Thymus (tissue), 11 donors: ENCODE measurements at regions not wholly inside any gene's neighbourhood (a gene's known extent, or its start where the extent isn't known, plus 50 kb on each side); places are given as distances from the start of the nearest gene placed in this dataset.
"Not testable (repeated sequence)": the region's sequence is repeated elsewhere in the genome, so short reads cannot be mapped to it uniquely, and the experiment has no call there.

ENCODE experiments used
- DNase-seq, 9 donors: peaks; one replicate each; pipeline ENCODE4 v3.0.0-alpha.2; 2013; ENCODE audit warnings: low spot score in 9 of 9, low read depth in 6 of 9, missing footprints in 1 of 9
- H3K27ac ChIP-seq, 2 donors: one replicate each; pipeline ENCODE4 v1.5.1; 2013; ENCODE audit warnings: control low read depth in 1 of 2, low read depth in 1 of 2, low read length in 1 of 2, mild to moderate bottlenecking in 1 of 2, moderate library complexity in 1 of 2
- H3K27me3 ChIP-seq, 2 donors: one replicate each; pipeline ENCODE4 v1.5.1; 2013; ENCODE audit warnings: low read length in 1 of 2; ENCODE audit not compliant: control insufficient read depth in 2 of 2, insufficient read depth in 1 of 2
- H3K36me3 ChIP-seq, 2 donors: one replicate each; pipeline ENCODE4 v1.5.1; 2013; ENCODE audit warnings: low read length in 1 of 2, mild to moderate bottlenecking in 1 of 2, moderate library complexity in 1 of 2; ENCODE audit not compliant: control insufficient read depth in 2 of 2, insufficient read depth in 2 of 2
- H3K4me1 ChIP-seq, 2 donors: one replicate each; pipeline ENCODE4 v1.5.1; 2013; ENCODE audit warnings: low read length in 2 of 2; ENCODE audit not compliant: control insufficient read depth in 2 of 2, insufficient read depth in 2 of 2
- H3K4me3 ChIP-seq, 2 donors: one replicate each; pipeline ENCODE4 v1.5.1; 2013; ENCODE audit warnings: low read length in 2 of 2, control low read depth in 1 of 2, mild to moderate bottlenecking in 1 of 2
- H3K9me3 ChIP-seq, 2 donors: one replicate each; pipeline ENCODE4 v1.5.1; 2013; ENCODE audit warnings: low read length in 1 of 2, mild to moderate bottlenecking in 1 of 2; ENCODE audit not compliant: control insufficient read depth in 2 of 2, insufficient read depth in 1 of 2
- WGBS: extraction: QIAGEN DNeasy Blood & Tissue Kit; methylation state at CpG from one replicate; pipeline ENCODE4 v1.1.7; 2013; 5-methylcytosine and 5-hydroxymethylcytosine counted together
- donor health status: healthy.

DNA sequence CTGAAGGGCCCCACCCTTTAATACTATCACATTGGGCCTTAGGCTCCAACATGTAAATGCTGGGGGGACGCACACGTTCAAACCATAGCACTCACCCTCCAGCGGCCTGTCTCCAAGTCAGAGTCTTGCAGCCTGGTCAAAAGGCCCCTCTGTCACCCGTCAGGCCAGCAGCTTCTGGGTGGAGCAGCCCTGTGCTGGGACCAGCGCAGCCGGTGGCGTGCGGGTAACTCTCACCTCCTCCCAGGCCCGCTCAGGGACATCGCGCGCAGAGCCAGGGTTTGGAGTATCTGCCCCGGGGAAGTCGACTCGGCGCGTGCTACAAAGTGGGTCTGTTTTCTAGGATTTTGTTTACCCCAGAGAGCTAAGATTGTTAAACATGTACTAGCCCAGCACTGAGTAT is 93.0 kb upstream of the COL5A1 start:
- Histone ChIP-seq H3K9me3 (no peaks in the 10 kb centered on the region), H3K27ac (no peak overlapping the region), H3K36me3 (no peaks in the 10 kb centered on the region), H3K4me3 (no peak overlapping the region), H3K27me3 (peaks cover 0 to 22% of the 10 kb centered on the region in 2 donors), H3K4me1 (peaks cover 0 to 2% of the 10 kb centered on the region in 2 donors)
- DNase-seq: no peak
- WGBS: 96% methylated on average over 17 of the region's 17 CpGs

DNA sequence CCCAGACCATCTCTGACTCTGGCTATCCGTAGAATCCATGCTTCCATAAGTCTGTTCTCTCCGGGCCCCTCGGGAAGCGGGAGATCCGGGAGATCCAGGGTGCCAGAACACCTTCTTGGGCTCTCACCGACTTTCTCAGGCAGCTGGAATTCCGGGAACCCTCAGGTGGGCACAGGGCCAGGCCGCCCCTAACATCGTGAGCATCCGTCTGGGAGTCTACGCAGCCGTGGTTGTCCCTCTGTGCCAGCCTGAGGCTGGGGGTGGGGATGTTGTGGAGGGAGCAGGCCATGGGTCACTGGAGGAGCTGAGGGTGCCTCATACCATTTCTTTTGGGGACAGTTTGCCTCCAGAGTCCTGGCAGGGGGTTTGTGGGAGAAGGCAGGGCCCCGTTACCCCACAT is 92.3 kb upstream of the COL5A1 start:
- no peak overlapping the region for H3K27ac ChIP-seq
- no peaks in the 10 kb centered on the region for H3K9me3 ChIP-seq
- no peak overlapping the region for H3K4me3 ChIP-seq
- H3K4me1 ChIP-seq: peaks cover 0 to 2% of the 10 kb centered on the region in 2 donors
- no peak for DNase-seq
- H3K27me3 ChIP-seq: peaks cover 0 to 22% of the 10 kb centered on the region in 2 donors
- no peaks in the 10 kb centered on the region for H3K36me3 ChIP-seq
- WGBS: 89% methylated on average over 13 of the region's 13 CpGs

GRCh38 chr9:134550081-134550480 is 91.5 kb upstream of the COL5A1 start:
- DNase-seq, H3K9me3 ChIP-seq: not testable (repeated sequence)
- H3K27me3 ChIP-seq: peaks cover 0 to 22% of the 10 kb centered on the region in 2 donors

GRCh38 chr9:134550584-134550983 is 91.0 kb upstream of the COL5A1 start:
- WGBS: 94% methylated on average over 10 of the region's 10 CpGs
- peaks cover 0 to 2% of the 10 kb centered on the region in 2 donors for H3K4me1 ChIP-seq
- no peaks in the 10 kb centered on the region for H3K36me3 ChIP-seq
- no peak overlapping the region for H3K4me3 ChIP-seq
- no peak for DNase-seq
- no peaks in the 10 kb centered on the region for H3K9me3 ChIP-seq
- H3K27me3 ChIP-seq: peaks cover 0 to 22% of the 10 kb centered on the region in 2 donors
- H3K27ac ChIP-seq: no peak overlapping the region

More at GRCh38 chr9:134550081-134550480, 91.5 kb upstream of the COL5A1 start:
- H3K36me3 ChIP-seq, H3K4me3 ChIP-seq, H3K27ac ChIP-seq, H3K4me1 ChIP-seq: not testable (repeated sequence)
- WGBS: 96% methylated on average over 6 of the region's 7 CpGs

DNA sequence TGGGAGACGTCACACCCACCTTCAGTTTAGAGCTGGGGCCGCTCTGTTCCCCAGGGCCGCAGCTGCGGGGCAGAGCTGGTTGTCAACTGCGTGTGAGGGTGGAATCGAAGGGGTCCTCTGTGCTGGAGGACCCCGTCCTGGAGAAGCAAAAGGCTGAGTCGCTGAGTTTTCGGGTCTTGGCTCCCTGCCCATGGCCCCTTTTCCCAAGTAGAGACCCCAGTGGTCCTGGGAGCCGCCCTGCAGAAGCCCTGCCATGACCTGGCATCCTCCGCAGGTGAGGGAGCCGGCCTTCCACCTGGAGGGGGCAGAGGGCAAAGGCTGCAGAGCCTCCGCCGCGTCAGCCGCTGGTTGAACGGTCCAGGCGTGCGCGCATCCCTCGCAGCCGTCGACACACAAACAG is 90.4 kb upstream of the COL5A1 start:
- H3K4me1 ChIP-seq: peaks cover 0 to 2% of the 10 kb centered on the region in 2 donors
- no peaks in the 10 kb centered on the region for H3K36me3 ChIP-seq
- no peak for DNase-seq
- H3K9me3 ChIP-seq: no peaks in the 10 kb centered on the region
- H3K4me3 ChIP-seq: no peak overlapping the region
- 96% methylated on average over 23 of the region's 23 CpGs for WGBS
- no peak overlapping the region for H3K27ac ChIP-seq
- H3K27me3 ChIP-seq: peaks cover 0 to 18% of the 10 kb centered on the region in 2 donors

DNA sequence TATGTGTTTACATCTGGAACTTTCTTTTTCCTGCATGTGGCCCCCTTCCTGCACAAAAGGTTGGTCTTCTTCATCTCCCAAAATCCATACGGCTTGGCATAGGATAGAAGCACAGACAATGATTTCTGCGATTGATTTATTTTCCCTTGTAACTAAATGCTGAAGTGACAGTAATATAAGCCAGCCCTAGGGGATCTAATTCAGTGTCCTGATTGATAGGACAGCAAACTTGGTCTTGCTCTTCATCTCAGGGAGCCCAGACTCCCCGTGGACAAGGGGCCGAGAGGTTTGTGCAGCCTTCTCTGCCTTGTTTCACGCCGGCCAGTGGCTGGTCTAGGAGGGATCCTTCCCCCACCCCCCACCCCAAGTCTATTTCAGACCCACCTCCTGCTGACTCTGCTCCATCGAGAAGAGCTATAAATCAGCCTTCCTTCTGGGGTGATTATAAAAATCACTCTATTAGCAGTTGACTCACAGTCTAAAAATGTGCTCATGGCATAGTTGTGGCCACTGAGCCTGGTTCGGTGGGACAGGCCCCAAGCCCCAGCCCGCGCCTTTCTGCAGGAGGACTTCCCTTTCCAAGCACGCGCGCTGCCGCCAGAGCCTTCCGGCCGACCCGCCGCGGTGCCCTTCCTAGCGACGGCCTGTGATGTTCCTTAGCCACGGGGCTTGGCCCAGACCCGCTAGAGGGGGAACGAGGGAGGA is 89.8 kb upstream of the COL5A1 start:
- Histone ChIP-seq H3K27me3 (peaks cover 0 to 18% of the 10 kb centered on the region in 2 donors), H3K27ac (no peak overlapping the region), H3K36me3 (no peaks in the 10 kb centered on the region), H3K4me1 (peaks cover 0 to 2% of the 10 kb centered on the region in 2 donors), H3K9me3 (no peaks in the 10 kb centered on the region), H3K4me3 (no peak overlapping the region)
- WGBS: 24% methylated on average over 24 of the region's 24 CpGs
- DNase-seq: no peak

DNA sequence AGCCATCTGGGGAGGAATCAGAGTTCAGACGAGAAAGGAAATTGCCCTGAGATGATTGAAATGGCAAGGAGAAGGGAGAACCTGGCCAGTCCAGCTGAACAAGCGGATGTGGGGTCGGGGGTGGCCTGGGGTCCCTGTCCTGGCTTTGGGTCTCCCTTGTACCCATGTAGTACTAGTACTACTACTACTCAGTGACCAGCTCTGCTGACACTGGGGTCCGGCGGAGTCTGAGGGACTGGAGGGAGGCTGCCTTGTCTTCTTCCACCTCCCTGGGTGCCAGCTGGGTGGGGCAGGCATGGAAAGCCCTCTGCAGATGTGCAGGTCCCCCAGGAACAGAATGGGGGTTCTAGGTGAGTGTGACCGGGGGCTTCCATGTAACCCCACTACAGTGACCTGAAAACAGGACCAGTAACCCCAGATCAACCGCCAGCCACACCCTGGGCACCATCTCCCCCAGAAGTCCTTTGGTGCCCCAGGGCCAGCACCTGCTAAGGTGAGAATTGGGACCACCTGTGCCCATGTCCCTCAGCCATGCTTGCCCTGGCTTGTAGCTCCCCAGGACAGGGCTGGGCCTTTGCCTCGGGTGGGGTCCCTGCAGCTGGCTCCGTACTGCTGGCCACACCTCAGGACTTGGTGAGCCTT is 89.1 kb upstream of the COL5A1 start:
- Histone ChIP-seq H3K27me3 (peaks cover 0 to 18% of the 10 kb centered on the region in 2 donors), H3K27ac (no peak overlapping the region), H3K4me3 (no peak overlapping the region), H3K4me1 (peaks cover 0 to 2% of the 10 kb centered on the region in 2 donors), H3K9me3 (no peaks in the 10 kb centered on the region), H3K36me3 (no peaks in the 10 kb centered on the region)
- no peak for DNase-seq
- WGBS: 70% methylated on average over 9 of the region's 9 CpGs

DNA sequence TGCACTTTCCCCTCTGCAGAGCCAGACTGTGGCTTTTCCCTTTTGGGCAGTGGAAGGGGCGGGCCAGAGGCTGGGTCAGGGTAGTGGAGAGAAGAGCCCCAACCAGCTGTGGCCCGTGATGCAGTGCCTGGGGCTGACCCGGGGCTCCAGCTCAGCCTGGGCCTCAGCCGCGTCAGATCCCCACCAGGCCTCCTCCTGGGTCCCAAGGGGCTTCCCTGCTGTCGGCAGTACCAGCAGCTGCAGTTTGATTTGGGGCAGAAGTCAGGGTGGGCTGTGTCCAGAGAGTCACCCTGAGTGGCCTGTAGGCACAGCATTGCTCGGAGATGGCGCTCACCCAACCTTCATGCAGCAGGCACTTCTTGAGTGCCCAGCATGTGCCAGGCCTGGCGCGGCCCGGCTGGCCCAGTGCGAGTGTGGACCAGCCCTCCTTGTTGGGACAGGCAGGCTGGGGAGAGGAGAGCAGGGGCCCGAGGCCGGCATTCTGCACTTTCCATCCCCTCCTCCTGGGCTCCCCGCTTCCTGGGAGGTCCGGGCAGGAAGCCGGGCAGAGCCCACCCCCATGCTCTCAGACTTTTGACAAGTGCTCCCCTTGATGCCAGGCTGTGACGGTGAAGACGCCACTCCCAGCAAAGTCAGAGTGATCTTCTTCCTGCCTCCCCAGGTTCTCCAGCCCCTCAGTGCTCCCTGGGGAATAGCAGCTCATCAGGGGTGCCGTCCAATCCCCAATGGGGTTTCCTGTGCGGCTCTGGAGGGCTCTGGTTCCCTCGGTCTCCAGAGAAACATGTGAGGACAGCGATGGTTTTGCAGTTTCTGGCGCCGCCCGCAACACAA is 88.3 kb upstream of the COL5A1 start:
- Histone ChIP-seq H3K36me3 (no peaks in the 10 kb centered on the region), H3K4me3 (no peak overlapping the region), H3K9me3 (no peaks in the 10 kb centered on the region), H3K27me3 (peaks cover 0 to 18% of the 10 kb centered on the region in 2 donors), H3K27ac (no peak overlapping the region), H3K4me1 (peaks cover 0 to 2% of the 10 kb centered on the region in 2 donors)
- WGBS: 93% methylated on average over 26 of the region's 26 CpGs
- no peak for DNase-seq

- H3K27ac ChIP-seq: no peak overlapping the region
- no peak overlapping the region for H3K4me3 ChIP-seq
- H3K27me3 ChIP-seq: peaks cover 0 to 18% of the 10 kb centered on the region in 2 donors
- no peak for DNase-seq
- H3K4me1 ChIP-seq: peaks cover 0 to 2% of the 10 kb centered on the region in 2 donors
- H3K9me3 ChIP-seq: no peaks in the 10 kb centered on the region
- H3K36me3 ChIP-seq: no peaks in the 10 kb centered on the region
- WGBS: 92% methylated on average over 10 of the region's 10 CpGs
Measured at GRCh38 chr9:134553996-134554372, 87.6 kb upstream of the COL5A1 start.
